Stimulated activated CD4-positive, alpha-beta T cell treated with anti-CD3 and anti-CD28 coated beads, Interleukin-4, amount 100 ng/mL, for 1 hour (primary cell): ENCODE measurements at regions not wholly inside any gene's neighbourhood (a gene's known extent, or its start where the extent isn't known, plus 50 kb on each side); places are given as distances from the start of the nearest gene placed in this dataset.

ENCODE experiments used
- DNase-seq: peaks from one replicate; pipeline ENCODE4 v3.0.0-alpha.2; 2020

GRCh38 chrX:69024931-69025330, 140.3 kb downstream of the PJA1 start:
- no peak for DNase-seq

- DNase-seq = no peak
Observed at GRCh38 chrX:69024161-69024736, 141.0 kb downstream of the PJA1 start.

DNA sequence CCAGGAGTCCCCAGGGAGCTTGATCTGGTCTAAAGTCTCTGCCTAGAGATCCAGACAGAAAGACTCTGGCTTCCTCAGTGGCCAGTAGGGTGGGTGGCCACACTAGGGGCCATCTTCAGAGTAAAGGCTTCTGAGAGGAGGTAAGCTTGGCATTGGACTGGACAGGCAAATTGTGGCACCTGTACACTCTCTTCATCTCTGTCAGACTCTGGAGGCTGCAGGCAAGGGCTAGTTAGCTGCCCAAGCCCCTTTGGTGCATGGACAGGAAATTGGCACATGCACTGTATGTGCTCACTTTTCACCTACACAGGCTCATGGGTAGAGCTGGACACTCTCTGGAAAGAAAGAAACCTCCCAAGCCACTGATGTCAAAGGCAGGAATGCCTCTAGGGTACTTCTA, 142.8 kb downstream of the PJA1 start:
- DNase-seq = no peak

GRCh38 chrX:69021141-69021960, 143.9 kb downstream of the PJA1 start:
- no peak for DNase-seq

DNA sequence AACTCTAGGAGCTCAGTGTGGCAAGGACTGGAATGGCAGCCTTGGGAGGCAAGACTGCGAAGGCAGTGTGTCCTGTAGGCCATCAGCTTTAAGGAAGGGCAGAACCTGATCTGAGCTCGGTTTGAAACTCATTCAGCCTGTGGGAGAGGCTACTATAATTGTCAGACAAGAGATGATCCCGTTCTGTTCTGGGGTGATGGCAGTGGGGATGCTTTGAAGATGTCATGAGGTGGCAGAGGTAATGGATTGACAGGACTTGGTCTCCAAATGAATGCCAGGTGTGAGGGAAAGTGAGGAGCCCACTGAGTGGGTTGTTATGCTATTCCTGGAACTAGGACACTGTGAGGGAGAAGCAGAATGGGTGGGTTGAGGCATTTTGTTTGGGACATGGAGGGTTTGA, 144.9 kb downstream of the PJA1 start:
- DNase-seq = no peak

DNA sequence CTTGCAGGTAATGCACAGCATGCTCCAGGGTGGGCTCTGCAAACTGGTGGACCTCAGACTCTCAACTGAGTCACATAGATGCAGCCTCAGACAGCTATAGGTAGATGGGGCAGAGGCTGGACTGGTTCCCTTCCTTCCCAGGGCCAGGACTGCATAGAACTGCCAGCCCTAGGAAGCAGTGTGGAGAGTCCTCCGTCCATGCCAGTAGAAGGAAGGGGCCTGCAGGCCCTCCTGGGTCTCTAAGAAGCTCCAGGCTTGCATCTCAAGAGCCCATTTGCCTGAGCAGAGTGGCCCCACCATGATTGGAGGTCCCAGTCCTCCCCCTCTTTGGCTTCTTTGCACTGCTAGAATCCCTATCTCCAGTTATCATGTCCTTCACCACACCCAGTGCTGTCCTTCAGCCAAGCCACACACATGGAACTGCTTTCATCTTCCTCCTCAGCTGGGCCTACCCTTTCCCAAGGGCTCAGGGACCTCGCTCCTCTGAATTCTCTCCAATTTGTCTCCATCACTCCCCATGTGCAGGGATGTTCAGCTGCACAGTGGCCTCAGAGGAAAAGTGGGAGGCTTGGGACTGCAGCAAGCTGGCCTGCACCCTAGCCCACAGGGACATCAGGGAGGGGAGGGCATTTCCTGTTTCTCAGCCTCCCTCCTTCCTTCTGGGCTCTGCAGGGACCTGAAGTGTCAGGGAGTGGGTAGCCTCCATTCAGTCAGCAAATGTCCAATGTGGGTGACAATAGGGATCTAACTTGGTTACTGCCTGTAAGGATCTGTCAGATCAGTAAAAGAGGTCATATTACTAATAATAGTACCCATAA, 146.0 kb downstream of the PJA1 start:
- DNase-seq = no peak

GRCh38 chrX:69018416-69019072, 146.7 kb downstream of the PJA1 start:
- no peak for DNase-seq

DNA sequence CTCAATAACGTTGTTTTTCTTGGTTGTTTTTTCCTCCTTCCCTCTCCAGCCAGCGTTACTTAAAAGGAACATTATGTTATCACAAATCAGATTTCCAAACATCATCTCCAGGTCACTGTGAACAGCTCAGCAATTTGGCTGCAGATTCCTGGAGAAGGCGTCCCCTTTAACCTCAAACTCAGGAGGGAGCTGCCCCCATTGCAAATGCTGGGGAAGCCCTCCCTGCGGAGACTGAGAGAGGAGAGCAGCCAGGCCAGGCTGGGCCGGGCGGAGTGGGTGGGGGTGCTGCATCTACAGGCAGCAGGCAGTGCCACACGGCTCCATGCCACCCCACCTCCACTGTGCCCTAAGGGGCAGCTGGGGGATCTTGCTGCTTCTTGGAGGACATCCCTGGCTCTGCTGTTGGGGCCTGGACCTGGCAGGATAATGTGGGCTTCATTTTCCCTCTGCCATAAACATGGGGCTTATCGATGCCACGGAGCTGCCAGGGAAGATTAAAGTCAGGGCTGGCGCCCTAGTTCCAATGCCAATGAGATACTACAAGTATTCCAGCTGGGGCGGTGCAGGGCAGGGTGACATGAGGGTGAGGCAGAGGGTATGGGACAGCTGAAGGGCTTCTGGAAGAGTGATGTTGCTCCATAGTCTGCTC, 148.8 kb downstream of the PJA1 start:
- DNase-seq = no peak

- no peak for DNase-seq
Observed at GRCh38 chrX:69015564-69016292, 149.5 kb downstream of the PJA1 start.

GRCh38 chrX:69015156-69015555, 150.1 kb downstream of the PJA1 start:
- no peak for DNase-seq

- no peak for DNase-seq
Observed at GRCh38 chrX:69014200-69014599, 151.1 kb downstream of the PJA1 start.

DNA sequence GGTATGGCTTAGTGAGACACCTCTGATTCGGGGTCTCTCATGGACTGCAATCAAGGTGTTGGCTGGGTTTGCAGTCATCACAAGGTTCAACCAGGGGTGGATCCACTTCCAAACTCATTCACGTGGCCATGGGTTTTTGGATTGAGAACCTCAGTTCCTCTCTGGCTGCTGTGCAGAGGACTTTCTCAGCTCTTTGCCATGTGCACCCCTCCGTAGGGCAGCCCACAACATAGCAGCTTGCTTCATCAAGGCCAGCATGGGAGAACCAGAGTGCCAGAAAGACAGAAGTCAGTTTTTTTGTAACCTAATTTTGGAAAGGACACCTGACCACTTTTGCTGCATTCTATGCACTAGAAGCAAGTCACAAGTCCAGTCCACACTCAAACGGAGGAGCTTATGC, 154.9 kb downstream of the PJA1 start:
- no peak for DNase-seq

- no peak for DNase-seq
Observed at GRCh38 chrX:69000877-69001276, 164.4 kb downstream of the PJA1 start.

DNA sequence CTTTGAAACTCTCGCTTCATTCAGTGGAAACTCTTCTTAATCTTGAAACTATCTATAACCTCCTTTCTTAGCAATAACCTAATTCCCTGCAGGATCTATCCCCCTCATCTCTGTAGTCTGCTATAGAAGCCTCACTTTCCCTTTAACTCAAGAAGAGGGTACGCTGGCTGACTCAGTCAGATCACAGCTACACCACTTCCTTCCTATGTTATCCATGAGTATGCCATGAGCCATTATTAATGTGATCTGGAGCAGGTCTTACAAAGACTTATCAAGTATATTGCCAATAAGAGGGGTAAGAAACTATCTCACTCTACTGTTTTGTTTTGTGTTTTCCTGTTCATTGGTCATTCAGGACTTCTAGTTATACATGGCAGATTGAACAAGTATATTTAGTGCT, 165.3 kb downstream of the PJA1 start:
- no peak for DNase-seq

DNA sequence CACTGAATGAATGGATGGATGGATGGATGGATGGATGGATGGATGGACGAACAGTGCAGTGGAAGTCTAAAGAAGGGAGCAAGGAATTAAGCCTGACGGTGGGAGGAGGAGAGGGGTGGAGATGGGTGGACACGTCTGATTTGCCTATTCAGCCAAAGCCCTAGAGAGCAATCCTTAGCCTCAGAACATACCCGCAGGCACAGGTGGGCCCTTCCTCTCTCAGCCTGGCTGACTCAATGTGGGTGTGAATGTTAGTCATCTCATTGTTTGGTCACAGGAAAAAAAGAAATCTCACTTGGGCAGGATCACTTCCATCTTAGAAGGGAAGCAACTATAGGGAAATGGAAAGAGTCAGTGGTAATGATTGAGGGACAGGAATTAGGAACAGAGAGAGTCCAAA, 165.9 kb downstream of the PJA1 start:
- DNase-seq = no peak

DNA sequence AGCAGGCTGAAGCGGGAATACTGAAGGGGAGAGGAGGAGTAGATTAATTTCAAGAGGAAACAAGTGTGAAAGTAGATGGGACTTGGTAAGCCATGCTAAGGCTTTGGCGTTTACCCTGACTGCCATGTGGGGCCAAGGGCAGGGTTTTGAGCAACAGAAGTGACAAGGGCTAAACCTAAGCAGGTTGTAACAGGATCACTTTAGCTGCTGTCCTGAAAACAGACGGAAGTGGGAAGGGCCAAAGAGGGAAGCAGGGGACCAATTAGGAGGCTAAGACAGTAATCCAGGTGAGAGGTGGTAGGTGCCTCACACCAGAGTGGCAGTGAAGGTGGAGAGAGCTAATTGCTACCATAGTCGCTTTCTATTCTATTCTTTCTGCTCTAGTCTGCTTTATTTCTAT, 166.5 kb downstream of the PJA1 start:
- no peak for DNase-seq

GRCh38 chrX:68997911-68998310, 167.3 kb downstream of the PJA1 start:
- no peak for DNase-seq

GRCh38 chrX:68997511-68997910, 167.7 kb downstream of the PJA1 start:
- DNase-seq = no peak

DNA sequence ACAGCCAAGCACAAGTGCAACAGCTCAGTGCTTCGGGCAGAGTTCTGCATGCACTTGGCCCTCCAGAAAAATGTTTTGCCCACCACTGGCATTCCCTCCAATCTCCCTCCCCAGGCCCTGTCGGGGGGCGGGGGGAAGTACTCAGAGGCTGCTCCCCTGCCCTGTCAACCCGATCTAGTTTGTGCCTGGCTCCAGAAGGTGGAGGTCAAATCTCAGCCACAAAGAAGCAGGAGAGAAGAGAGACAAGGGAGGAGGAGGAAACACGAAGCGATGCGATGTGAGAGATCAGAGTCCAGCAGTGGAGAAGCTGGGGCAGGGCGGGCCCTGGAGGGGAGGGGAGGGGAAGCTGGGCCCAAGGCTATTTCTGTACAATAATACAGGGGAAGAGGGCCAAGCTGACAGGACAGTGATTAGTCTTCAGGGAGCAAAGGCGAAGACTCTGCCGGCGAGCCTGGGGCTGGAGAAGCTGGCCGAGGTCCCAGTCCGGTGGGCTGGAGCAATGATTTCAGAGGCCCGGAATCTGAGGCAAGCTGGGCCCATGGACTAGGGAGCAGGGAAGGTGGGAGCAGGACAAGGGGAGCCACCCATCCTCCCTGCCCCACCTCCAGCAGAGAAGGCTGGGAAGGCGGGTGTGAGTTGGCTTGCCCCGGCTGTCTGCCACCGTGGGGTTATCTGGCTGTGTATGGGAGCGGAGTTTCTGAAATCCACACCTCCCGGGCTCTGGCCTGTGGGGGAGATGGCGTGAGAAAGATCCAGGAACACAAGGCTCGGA, 167.1 kb downstream of the EFNB1 start:
- DNase-seq = no peak

- no peak for DNase-seq
Observed at GRCh38 chrX:68995386-68995779, 166.6 kb downstream of the EFNB1 start.

- DNase-seq = no peak
Observed at GRCh38 chrX:68994891-68995255, 166.1 kb downstream of the EFNB1 start.
